ENCODE measurements at regions not wholly inside any gene's neighbourhood (a gene's known extent, or its start where the extent isn't known, plus 50 kb on each side); places are given as distances from the start of the nearest gene placed in this dataset.
A peak's percentile ranks its signal among the peaks of the same experiment; 100 is the strongest.

- FAIRE-seq, result no peak
These were observed 56.0 kb upstream of the C1orf21 start for GRCh38 chr1:184330875-184331274.

More at GRCh38 chr1:184330875-184331274, 56.0 kb upstream of the C1orf21 start:
- Histone ChIP-seq H3K36me3 (ENCODE audit: control insufficient read depth, insufficient read depth, low read length) (no peaks in the 10 kb centered on the region), H3K27me3 (ENCODE audit: control insufficient read depth, insufficient read depth, low read length) (no peaks in the 10 kb centered on the region), H3K4me3 (ENCODE audit: low read depth, low read length) (no peak overlapping the region)
- DNase-seq (ENCODE audit: low read depth), result peak; percentile 61
- TF ChIP-seq CTCF (IDR thresholded peaks at IDR 0.05; ENCODE audit: insufficient read depth, low read length, severe bottlenecking), result no peak
